Neutrophil (primary cell): ENCODE measurements at regions not wholly inside any gene's neighbourhood (a gene's known extent, or its start where the extent isn't known, plus 50 kb on each side); places are given as distances from the start of the nearest gene placed in this dataset.

ENCODE experiments used
- H3K27ac ChIP-seq: fragments of 200-600 bp; sonication (generic); 2 replicates; pipeline ENCODE4 v1.5.1; 2016; ENCODE audit warnings: mild to moderate bottlenecking, moderate library complexity
- H3K27me3 ChIP-seq: fragments of 200-600 bp; sonication (generic); 2 replicates; pipeline ENCODE4 v1.6.0; 2016; ENCODE audit warnings: mild to moderate bottlenecking
- H3K36me3 ChIP-seq: fragments of 200-600 bp; sonication (generic); 2 replicates; pipeline ENCODE4 v1.5.1; 2017
- H3K4me1 ChIP-seq, 2 experiments: fragments of 200-600 bp in 1 of 2; sonication (generic) in 1 of 2; 1 replicate in 1 of 2; 2 replicates in 1 of 2; pipeline versions ENCODE4 v1.5.1 to v1.6.1; 2013 to 2016; ENCODE audit warnings: low read depth in 1 of 2, low read length in 1 of 2, mild to moderate bottlenecking in 1 of 2, moderate library complexity in 1 of 2; ENCODE audit not compliant: control insufficient read depth in 1 of 2, insufficient read depth in 1 of 2
- H3K4me3 ChIP-seq, 2 experiments: fragments of 200-600 bp in 1 of 2; sonication (generic) in 1 of 2; 1 replicate in 1 of 2; 2 replicates in 1 of 2; pipeline ENCODE4 v1.5.1; 2013 to 2016; ENCODE audit warnings: low read depth in 1 of 2, low read length in 1 of 2, mild to moderate bottlenecking in 1 of 2, moderate library complexity in 1 of 2
- H3K9me3 ChIP-seq: fragments of 200-600 bp; sonication (generic); 2 replicates; pipeline ENCODE4 v1.5.1; 2016
- TF ChIP-seq, protein P1 (sequence below): fragments of 200-600 bp; sonication (generic); IDR thresholded peaks from 2 replicates; pipeline ENCODE4 v1.5.1; 2016; ENCODE audit warnings: antibody characterized with exemption

DNA sequence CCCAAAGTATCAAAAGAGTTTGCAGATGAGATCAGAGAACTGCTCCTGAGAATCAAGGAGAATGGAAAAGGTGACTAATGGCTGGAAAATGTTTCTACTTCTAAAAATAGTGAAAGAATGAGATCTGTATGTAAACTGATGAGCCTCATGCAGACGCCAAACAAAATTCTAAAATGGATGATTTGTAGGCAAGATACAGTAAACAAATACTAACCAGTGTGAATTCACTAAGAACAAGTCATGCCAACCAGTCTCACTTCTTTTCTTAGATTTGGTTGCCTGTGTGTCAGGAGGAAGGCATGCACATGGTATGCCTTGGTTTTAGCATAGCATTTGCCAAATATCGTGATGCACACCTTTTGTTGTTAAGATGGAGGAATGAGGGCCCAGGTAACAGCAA lies 94.9 kb upstream of the PIK3CG start:
- Histone ChIP-seq H3K4me1 (no peaks in the 10 kb centered on the region), H3K27me3 (peaks cover 4% of the 10 kb centered on the region), H3K27ac (no peak overlapping the region), H3K36me3 (no peaks in the 10 kb centered on the region), H3K9me3 (no peaks in the 10 kb centered on the region), H3K4me3 (no peak overlapping the region)
- TF ChIP-seq, protein P1, sequence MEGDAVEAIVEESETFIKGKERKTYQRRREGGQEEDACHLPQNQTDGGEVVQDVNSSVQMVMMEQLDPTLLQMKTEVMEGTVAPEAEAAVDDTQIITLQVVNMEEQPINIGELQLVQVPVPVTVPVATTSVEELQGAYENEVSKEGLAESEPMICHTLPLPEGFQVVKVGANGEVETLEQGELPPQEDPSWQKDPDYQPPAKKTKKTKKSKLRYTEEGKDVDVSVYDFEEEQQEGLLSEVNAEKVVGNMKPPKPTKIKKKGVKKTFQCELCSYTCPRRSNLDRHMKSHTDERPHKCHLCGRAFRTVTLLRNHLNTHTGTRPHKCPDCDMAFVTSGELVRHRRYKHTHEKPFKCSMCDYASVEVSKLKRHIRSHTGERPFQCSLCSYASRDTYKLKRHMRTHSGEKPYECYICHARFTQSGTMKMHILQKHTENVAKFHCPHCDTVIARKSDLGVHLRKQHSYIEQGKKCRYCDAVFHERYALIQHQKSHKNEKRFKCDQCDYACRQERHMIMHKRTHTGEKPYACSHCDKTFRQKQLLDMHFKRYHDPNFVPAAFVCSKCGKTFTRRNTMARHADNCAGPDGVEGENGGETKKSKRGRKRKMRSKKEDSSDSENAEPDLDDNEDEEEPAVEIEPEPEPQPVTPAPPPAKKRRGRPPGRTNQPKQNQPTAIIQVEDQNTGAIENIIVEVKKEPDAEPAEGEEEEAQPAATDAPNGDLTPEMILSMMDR, result no peak

DNA sequence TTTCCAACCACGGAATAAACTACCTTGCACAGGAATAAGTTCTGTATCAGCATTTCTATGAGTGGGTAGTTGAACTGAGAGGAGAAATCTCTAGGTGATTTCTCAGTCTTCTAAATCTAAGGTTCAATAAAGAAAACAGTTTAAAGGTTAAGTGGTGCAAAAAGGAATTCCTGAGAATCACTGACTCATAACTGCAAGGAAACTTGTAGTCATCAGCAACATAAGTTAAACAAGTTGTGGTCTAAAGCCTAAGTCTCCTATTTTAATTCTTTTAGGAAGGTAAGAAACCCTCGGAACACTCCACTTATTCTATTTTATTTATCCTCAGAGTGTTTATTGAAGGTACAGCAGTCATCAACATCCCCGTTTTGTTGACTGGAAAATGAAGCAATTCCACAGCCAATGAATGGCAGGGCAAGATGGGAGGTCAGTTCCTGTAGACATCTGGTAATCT lies 92.4 kb upstream of the PIK3CG start:
- Histone ChIP-seq H3K36me3 (no peaks in the 10 kb centered on the region), H3K27me3 (no peaks in the 10 kb centered on the region), H3K27ac (no peak overlapping the region), H3K4me1 (no peaks in the 10 kb centered on the region), H3K9me3 (no peaks in the 10 kb centered on the region), H3K4me3 (no peak overlapping the region)
- TF ChIP-seq, protein P1, result no peak

DNA sequence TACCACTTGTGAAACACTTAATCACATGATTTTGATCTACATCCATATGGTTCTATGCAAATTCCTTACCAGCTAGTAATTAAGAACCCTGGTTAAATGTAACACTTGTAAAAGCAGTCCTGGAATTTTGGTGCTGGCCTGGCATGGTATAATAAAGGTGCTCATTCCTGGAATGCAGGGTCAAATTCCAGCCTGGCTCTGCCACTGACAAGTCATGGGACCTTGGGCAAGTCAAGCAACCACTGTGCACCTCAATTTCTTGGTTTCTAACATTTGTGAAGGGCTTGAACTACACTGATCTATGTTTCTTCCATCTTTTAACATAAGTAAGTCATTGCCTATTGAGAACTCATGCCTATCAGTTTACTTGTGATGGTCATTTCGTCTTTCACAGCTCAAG lies 91.9 kb upstream of the PIK3CG start:
- TF ChIP-seq, protein P1, result no peak
- H3K9me3 ChIP-seq, result no peaks in the 10 kb centered on the region
- H3K4me1 ChIP-seq, result no peaks in the 10 kb centered on the region
- H3K36me3 ChIP-seq, result no peaks in the 10 kb centered on the region
- H3K27ac ChIP-seq, result no peak overlapping the region
- no peak overlapping the region for H3K4me3 ChIP-seq
- no peaks in the 10 kb centered on the region for H3K27me3 ChIP-seq

DNA sequence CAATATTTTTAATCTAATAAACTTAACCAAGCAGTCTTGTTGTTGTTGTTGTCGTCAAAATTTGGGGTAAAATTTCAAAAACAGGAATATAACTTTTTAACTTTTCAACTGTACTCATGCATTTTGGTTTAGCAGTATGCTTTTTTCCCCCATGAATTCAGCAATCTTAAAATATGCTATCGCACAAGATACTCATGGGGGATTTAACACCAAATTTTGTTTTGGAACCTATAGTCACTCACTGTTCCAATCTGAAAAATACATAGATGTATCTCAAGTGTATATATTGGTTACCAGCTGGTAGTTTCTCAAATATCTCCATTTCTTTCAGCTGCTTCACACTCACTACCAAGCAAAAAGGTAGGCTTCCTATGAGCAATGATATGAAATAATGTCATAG lies 91.4 kb upstream of the PIK3CG start:
- Histone ChIP-seq H3K4me3 (no peak overlapping the region), H3K36me3 (no peaks in the 10 kb centered on the region), H3K27me3 (no peaks in the 10 kb centered on the region), H3K9me3 (no peaks in the 10 kb centered on the region), H3K27ac (no peak overlapping the region), H3K4me1 (no peaks in the 10 kb centered on the region)
- TF ChIP-seq, protein P1, result no peak

DNA sequence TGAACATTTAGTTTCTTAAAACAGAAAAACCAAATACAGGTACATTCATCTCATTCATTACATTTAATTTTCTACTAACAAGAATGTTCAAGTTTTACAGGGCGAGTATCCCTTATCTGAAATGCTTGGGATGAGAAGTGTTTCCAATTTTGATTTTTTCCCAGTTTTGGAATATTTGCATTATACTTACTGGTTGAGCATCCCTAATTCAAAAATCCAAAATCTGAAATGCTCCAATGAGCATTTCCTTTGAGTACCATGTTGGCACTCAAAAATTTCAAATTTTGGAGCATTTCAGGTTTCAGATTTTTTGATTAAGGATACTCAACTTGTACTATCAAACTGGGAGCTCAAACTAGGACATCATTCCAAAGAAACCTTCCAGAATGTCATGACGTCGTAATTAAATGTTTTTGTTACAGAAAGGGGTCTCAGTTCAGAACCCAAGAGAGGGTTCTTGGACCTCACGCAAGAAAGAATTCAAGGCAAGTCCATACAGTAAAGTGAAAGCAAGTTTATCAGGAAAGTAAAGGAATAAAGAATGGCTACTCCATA lies 90.8 kb upstream of the PIK3CG start:
- TF ChIP-seq, protein P1, result no peak
- no peak overlapping the region for H3K27ac ChIP-seq

More for the DNA sequence above, 90.8 kb upstream of the PIK3CG start:
- Histone ChIP-seq H3K4me1 (no peaks in the 10 kb centered on the region), H3K9me3 (no peaks in the 10 kb centered on the region), H3K36me3 (no peaks in the 10 kb centered on the region), H3K27me3 (no peaks in the 10 kb centered on the region), H3K4me3 (no peak overlapping the region)
